Esophagus muscularis mucosa (tissue), 4 donors: ENCODE measurements at regions not wholly inside any gene's neighbourhood (a gene's known extent, or its start where the extent isn't known, plus 50 kb on each side); places are given as distances from the start of the nearest gene placed in this dataset.

Experiments
- DNase-seq: peaks from one replicate; pipeline ENCODE4 v3.0.0-alpha.2; 2017; ENCODE audit errors: extremely low spot score
- H3K27ac ChIP-seq, 4 donors: fragments of 200-600 bp; sonication (generic); replicated peaks in 1 of 4; 1 replicate in 3 of 4; 2 replicates in 1 of 4; pipeline ENCODE4 v1.5.1; 2016 to 2019; ENCODE audit warnings: mild to moderate bottlenecking in 1 of 4
- H3K27me3 ChIP-seq, 4 donors: fragments of 200-600 bp; sonication (generic); one replicate each; pipeline versions ENCODE4 v1.5.1 to v1.6.0; 2016 to 2019
- H3K36me3 ChIP-seq, 4 donors: fragments of 200-600 bp; sonication (generic); one replicate each; pipeline ENCODE4 v1.5.1; 2016 to 2019
- H3K4me1 ChIP-seq, 4 donors: fragments of 200-600 bp; sonication (generic); one replicate each; pipeline ENCODE4 v1.5.1; 2016 to 2019
- H3K4me3 ChIP-seq, 4 donors: fragments of 200-600 bp; sonication (generic); 1 replicate in 2 of 4; 2 replicates in 2 of 4; pipeline ENCODE4 v1.5.1; 2016 to 2019; ENCODE audit warnings: mild to moderate bottlenecking in 4 of 4, moderate library complexity in 1 of 4
- H3K9me3 ChIP-seq, 4 donors: fragments of 200-600 bp; sonication (generic); 1 replicate in 3 of 4; 2 replicates in 1 of 4; pipeline ENCODE4 v1.5.1; 2016 to 2019
- EP300 ChIP-seq: sonication (generic); formaldehyde crosslinking; IDR thresholded peaks from one replicate; pipeline ENCODE4 v1.6.1; 2017; ENCODE audit warnings: antibody characterized with exemption
- POLR2A ChIP-seq: fragments of 450-650 bp; IDR thresholded peaks from one replicate; pipeline ENCODE4 v1.6.1; 2017; ENCODE audit warnings: antibody characterized with exemption, moderate library complexity, mild to moderate bottlenecking, low read depth
- POLR2AphosphoS5 ChIP-seq, 2 donors: sonication (generic); formaldehyde crosslinking; IDR thresholded peaks; one replicate each; pipeline ENCODE4 v1.6.1; 2017; ENCODE audit warnings: antibody characterized with exemption in 2 of 2
- WGBS: methylation state at CpG from one replicate; pipeline ENCODE4 v1.1.5; 2018; 5-methylcytosine and 5-hydroxymethylcytosine counted together
- intact Hi-C: fragments of 100-400 bp; cut with DNase I; formaldehyde crosslinking; loops from one replicate; pipeline ENCODE4 v1.15.1; 2023
- TF ChIP-seq, protein P1 (sequence below), 3 experiments: fragments of 200-600 bp in 2 of 3; fragments of 450-650 bp in 1 of 3; sonication (generic) in 2 of 3; IDR thresholded peaks; one replicate each; pipeline ENCODE4 v1.5.1; 2017 to 2019; ENCODE audit warnings: antibody characterized with exemption in 3 of 3, mild to moderate bottlenecking in 2 of 3, moderate library complexity in 1 of 3

- H3K4me1 ChIP-seq, result no peaks in the 10 kb centered on the region
- intact Hi-C loops, result no loop called here
- WGBS, result 61% methylated on average over 13 of the region's 13 CpGs
- H3K9me3 ChIP-seq, result peaks cover 0 to 5% (median 0%) of the 10 kb centered on the region in 4 donors
- no peak for DNase-seq
- no peaks in the 10 kb centered on the region for H3K27me3 ChIP-seq
- no peaks in the 10 kb centered on the region for H3K36me3 ChIP-seq
- H3K4me3 ChIP-seq, result no peak overlapping the region
- H3K27ac ChIP-seq, result no peak overlapping the region
- TF ChIP-seq, protein P1, sequence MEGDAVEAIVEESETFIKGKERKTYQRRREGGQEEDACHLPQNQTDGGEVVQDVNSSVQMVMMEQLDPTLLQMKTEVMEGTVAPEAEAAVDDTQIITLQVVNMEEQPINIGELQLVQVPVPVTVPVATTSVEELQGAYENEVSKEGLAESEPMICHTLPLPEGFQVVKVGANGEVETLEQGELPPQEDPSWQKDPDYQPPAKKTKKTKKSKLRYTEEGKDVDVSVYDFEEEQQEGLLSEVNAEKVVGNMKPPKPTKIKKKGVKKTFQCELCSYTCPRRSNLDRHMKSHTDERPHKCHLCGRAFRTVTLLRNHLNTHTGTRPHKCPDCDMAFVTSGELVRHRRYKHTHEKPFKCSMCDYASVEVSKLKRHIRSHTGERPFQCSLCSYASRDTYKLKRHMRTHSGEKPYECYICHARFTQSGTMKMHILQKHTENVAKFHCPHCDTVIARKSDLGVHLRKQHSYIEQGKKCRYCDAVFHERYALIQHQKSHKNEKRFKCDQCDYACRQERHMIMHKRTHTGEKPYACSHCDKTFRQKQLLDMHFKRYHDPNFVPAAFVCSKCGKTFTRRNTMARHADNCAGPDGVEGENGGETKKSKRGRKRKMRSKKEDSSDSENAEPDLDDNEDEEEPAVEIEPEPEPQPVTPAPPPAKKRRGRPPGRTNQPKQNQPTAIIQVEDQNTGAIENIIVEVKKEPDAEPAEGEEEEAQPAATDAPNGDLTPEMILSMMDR (IDR thresholded peaks at IDR 0.05), result no peak
- no peak for TF ChIP-seq POLR2A
- no peak for TF ChIP-seq EP300
- TF ChIP-seq POLR2AphosphoS5 (IDR thresholded peaks at IDR 0.05), result no peak
Measured at GRCh38 chr10:126798649-126799048, 106.6 kb upstream of the DOCK1 start.

GRCh38 chr10:126803394-126803793 is 101.8 kb upstream of the DOCK1 start:
- H3K27ac ChIP-seq, result no peak overlapping the region
- no peaks in the 10 kb centered on the region for H3K4me1 ChIP-seq
- H3K27me3 ChIP-seq, result no peaks in the 10 kb centered on the region
- H3K4me3 ChIP-seq, result no peak overlapping the region
- WGBS, result 100% methylated on average over 1 of the region's 1 CpG
- H3K36me3 ChIP-seq, result no peaks in the 10 kb centered on the region
- no peaks in the 10 kb centered on the region for H3K9me3 ChIP-seq
- intact Hi-C loops, result no loop called here
- no peak for DNase-seq
- TF ChIP-seq POLR2AphosphoS5 (IDR thresholded peaks at IDR 0.05) (no peak), POLR2A (no peak), EP300 (no peak)
- TF ChIP-seq, protein P1 (IDR thresholded peaks at IDR 0.05), result no peak

- WGBS, result 93% methylated on average over 2 of the region's 2 CpGs
- H3K9me3 ChIP-seq, result no peaks in the 10 kb centered on the region
- H3K36me3 ChIP-seq, result no peaks in the 10 kb centered on the region
- no peaks in the 10 kb centered on the region for H3K27me3 ChIP-seq
- no peak for TF ChIP-seq POLR2AphosphoS5 (IDR thresholded peaks at IDR 0.05)
- TF ChIP-seq POLR2A, result no peak
- TF ChIP-seq EP300, result no peak
- TF ChIP-seq, protein P1 (IDR thresholded peaks at IDR 0.05), result no peak
- no peaks in the 10 kb centered on the region for H3K4me1 ChIP-seq
- DNase-seq, result no peak
- no peak overlapping the region for H3K27ac ChIP-seq
- intact Hi-C loops, result no loop called here
- no peak overlapping the region for H3K4me3 ChIP-seq
Measured at GRCh38 chr10:126804396-126804795, 100.8 kb upstream of the DOCK1 start.

DNA sequence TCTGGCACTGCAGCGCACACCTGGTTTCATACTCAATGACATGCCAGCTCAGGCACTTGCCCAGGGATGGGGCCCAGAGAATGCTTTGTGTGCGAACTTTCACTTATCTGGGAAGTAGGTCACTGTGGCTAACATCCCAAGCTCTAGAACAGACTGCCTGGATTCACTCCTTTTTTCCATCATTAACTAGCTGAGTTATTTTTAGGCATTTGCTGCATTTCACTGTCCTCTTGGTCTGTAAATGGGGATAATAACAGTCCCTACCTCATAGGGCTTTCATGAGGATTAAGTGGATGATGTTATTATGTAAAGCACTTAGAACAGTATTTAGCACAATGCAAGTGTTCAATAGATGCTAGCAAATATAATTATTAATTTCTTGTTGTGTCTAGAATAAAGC is 98.7 kb upstream of the DOCK1 start:
- intact Hi-C loops, result no loop called here
- no peak overlapping the region for H3K27ac ChIP-seq
- no peaks in the 10 kb centered on the region for H3K27me3 ChIP-seq
- DNase-seq, result no peak
- H3K4me1 ChIP-seq, result no peaks in the 10 kb centered on the region
- H3K4me3 ChIP-seq, result no peak overlapping the region
- H3K36me3 ChIP-seq, result no peaks in the 10 kb centered on the region
- peaks cover 0 to 9% (median 1%) of the 10 kb centered on the region in 4 donors for H3K9me3 ChIP-seq
- no peak for TF ChIP-seq EP300
- TF ChIP-seq POLR2AphosphoS5 (IDR thresholded peaks at IDR 0.05), result no peak
- TF ChIP-seq POLR2A, result no peak
- TF ChIP-seq, protein P1 (IDR thresholded peaks at IDR 0.05), result no peak
- WGBS, result 96% methylated on average over 2 of the region's 2 CpGs

DNA sequence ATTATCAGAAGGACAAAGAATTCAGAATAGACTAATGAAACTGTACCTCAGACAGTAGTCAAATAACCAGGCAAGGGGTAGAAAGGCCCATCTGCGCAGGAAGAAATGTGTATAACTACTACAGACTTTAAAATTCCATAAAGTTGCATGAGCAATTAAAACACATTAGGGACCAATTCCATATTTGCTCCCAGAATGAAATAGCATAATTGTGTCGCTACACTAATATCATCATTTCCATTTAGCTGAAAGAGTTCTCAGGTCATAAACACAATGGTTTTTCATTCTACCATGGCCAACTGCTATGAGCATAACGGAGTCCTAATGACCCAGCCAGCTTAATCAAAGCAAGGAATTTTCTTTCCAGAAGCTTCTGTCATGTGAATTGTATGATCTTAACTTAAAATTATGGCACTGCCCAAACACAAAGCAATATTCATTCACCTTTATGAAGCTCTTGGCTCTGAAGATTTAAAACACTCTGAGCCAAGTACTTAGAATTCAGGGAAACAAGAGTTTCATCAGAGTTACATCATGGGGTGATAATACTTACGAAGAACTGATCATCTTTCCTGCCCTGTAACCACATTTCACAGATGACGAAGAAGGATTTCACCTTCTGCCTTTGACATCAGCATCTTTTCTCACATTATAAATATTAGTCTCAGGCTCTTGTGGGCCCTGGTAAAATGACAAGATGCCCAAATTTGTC is 98.1 kb upstream of the DOCK1 start:
- intact Hi-C loops, result no loop called here
- Histone ChIP-seq H3K27ac (no peak overlapping the region), H3K27me3 (no peaks in the 10 kb centered on the region), H3K4me1 (no peaks in the 10 kb centered on the region), H3K4me3 (no peak overlapping the region), H3K9me3 (peaks cover 0 to 14% (median 1%) of the 10 kb centered on the region in 4 donors), H3K36me3 (no peaks in the 10 kb centered on the region)
- TF ChIP-seq EP300 (no peak), POLR2AphosphoS5 (IDR thresholded peaks at IDR 0.05) (no peak), POLR2A (no peak)
- TF ChIP-seq, protein P1 (IDR thresholded peaks at IDR 0.05), result no peak
- 77% methylated on average over 5 of the region's 5 CpGs for WGBS
- DNase-seq, result no peak
